GM18907 (cell line): ENCODE measurements at regions not wholly inside any gene's neighbourhood (a gene's known extent, or its start where the extent isn't known, plus 50 kb on each side); places are given as distances from the start of the nearest gene placed in this dataset.

Experiments used
- ATAC-seq: cut with Tn5 transposase; IDR thresholded peaks from one replicate; pipeline ENCODE4 v1.9.1; 2021; ENCODE audit warnings: mild to moderate bottlenecking, moderate library complexity; ENCODE audit not compliant: unreplicated experiment

GRCh38 chr6:87860902-87861301 is 158.9 kb upstream of the AKIRIN2 start:
- no peak for ATAC-seq

- no peak for ATAC-seq
These were observed 156.4 kb upstream of the AKIRIN2 start for GRCh38 chr6:87858440-87858839.

GRCh38 chr6:87851674-87852299 is 149.8 kb upstream of the AKIRIN2 start:
- ATAC-seq = no peak

GRCh38 chr6:87848616-87849015 is 146.6 kb upstream of the AKIRIN2 start:
- ATAC-seq = no peak

- ATAC-seq = no peak
These were observed 145.8 kb upstream of the AKIRIN2 start for GRCh38 chr6:87847830-87848210.

- ATAC-seq = no peak
These were observed 145.2 kb upstream of the AKIRIN2 start for GRCh38 chr6:87847135-87847829.

GRCh38 chr6:87846434-87846833 is 144.4 kb upstream of the AKIRIN2 start:
- ATAC-seq = no peak

- ATAC-seq = no peak
These were observed 138.3 kb upstream of the AKIRIN2 start for GRCh38 chr6:87840324-87840723.

- no peak for ATAC-seq
These were observed 135.8 kb upstream of the AKIRIN2 start for GRCh38 chr6:87837876-87838275.

- ATAC-seq = no peak
These were observed 135.4 kb upstream of the AKIRIN2 start for GRCh38 chr6:87837444-87837843.

- peak; percentile 71 for ATAC-seq
These were observed 130.2 kb upstream of the AKIRIN2 start for GRCh38 chr6:87832025-87832825.

GRCh38 chr6:87830907-87831306 is 128.9 kb upstream of the AKIRIN2 start:
- ATAC-seq = no peak

GRCh38 chr6:87829622-87830121 is 127.6 kb upstream of the AKIRIN2 start:
- no peak for ATAC-seq

- ATAC-seq = no peak
These were observed 126.0 kb upstream of the AKIRIN2 start for GRCh38 chr6:87828044-87828443.

- ATAC-seq = no peak
These were observed 125.3 kb upstream of the AKIRIN2 start for GRCh38 chr6:87827346-87827745.

- no peak for ATAC-seq
These were observed 124.4 kb upstream of the AKIRIN2 start for GRCh38 chr6:87826424-87826823.

- no peak for ATAC-seq
These were observed 123.8 kb upstream of the AKIRIN2 start for GRCh38 chr6:87825821-87826221.

- ATAC-seq = no peak
These were observed 123.0 kb upstream of the AKIRIN2 start for GRCh38 chr6:87824958-87825491.

GRCh38 chr6:87822011-87822410 is 120.0 kb upstream of the AKIRIN2 start:
- ATAC-seq = no peak

GRCh38 chr6:87820343-87820984 is 118.4 kb upstream of the AKIRIN2 start:
- ATAC-seq = no peak

- ATAC-seq = no peak
These were observed 115.2 kb upstream of the AKIRIN2 start for GRCh38 chr6:87817183-87817582.
